H4 (cell line): ENCODE measurements at regions not wholly inside any gene's neighbourhood (a gene's known extent, or its start where the extent isn't known, plus 50 kb on each side); places are given as distances from the start of the nearest gene placed in this dataset.
"Not testable (repeated sequence)": the region's sequence is repeated elsewhere in the genome, so short reads cannot be mapped to it uniquely, and the experiment has no call there.

ENCODE experiments used
- DNase-seq: peaks from one replicate; pipeline ENCODE4 v3.0.0-alpha.2; 2015; ENCODE audit warnings: low spot score

DNA sequence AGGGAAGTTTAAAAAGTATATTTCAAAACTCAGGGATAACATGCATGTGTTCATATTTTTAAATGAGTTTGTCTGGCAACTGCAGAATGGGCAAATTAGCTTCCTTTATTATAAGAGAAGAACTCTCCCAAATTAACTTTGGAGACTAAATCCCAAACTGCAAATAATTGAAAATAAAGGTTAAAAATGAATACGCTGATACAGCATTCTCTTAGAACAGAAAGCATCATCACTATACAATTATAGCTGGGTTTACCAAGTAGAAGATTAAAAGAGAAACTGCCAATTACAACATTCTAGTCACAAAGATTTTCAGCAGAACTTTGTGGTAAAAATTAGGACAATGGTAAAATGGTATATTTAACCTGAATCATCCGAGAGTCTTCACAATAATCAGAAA is 73.3 kb downstream of the OLFM4 start:
- no peak for DNase-seq

DNA sequence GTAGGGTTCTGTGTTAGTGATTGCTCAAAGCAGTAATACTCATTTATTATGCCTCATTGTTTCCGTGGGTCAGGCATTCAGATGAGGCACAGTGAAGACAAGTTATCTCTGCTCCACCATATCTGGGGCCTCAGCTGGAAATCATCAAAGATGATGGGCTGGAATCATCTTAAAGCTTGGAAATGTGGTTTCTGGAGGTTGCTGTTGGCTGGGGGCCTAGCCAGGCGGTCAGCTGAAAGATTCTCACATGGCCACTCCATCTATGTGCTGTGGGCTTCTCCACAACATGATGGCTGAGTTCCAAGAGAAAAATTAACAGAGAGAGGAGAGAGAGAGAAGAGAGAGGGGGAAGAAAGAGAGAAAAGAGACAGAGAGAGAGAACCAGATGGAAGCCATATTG is 75.5 kb downstream of the OLFM4 start:
- DNase-seq = no peak

DNA sequence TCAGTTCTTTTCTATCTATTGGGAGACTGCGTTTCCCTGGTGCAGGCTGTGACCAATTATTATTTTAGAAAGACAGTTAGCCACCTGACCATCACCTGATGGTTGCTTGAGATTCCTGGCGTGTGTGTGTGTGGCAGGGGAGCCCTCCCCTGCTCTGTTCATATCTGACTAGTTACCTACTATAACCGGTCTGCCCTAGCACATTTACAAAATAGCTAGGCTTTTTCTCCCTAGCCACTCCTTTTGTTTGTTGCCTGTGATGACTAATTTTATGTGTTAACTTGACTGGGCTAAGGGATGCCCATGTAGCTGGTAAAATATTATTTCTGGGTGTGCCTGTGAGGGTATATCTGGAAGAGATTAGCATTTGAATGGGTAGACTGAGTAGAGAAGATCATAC is 76.9 kb downstream of the OLFM4 start:
- no peak for DNase-seq

DNA sequence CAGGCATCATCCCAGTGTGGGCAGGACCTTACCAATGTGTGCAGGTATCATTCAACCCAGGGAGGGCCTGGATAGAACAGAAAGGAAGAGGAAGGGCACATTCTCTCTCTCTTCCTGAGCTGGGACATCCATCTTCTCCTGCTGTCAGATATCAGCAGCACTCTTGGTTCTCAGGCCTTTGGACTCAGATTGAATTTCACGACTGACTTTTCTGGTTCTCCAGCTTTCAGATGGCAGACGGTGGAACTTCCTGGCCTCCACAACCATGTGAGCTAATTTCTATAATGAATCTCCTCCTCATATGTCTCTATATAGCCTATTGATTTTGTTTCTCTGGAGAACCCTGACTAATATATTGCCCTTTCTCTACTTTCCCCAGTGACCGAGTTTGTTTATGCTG is 77.3 kb downstream of the OLFM4 start:
- DNase-seq = no peak

DNA sequence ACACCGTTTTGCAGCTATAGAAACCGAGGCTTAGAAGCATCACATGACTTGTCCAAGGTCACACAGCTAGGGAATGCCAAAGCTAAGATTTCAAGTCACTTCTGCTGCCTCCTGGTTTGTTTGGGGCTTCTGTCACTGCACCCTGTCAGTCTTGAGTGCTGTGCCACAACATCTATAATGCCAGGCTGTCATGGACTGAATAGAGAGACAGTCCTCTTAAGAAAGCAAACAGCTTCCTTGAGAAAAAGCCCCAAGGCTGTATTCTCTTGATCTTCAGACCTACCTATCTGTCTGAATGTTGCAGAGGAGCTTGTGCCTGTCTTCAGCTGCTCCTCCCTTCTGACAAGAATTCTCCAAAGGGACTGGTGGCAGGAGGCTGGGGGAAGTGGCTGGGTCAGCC is 81.6 kb downstream of the OLFM4 start:
- DNase-seq = no peak

DNA sequence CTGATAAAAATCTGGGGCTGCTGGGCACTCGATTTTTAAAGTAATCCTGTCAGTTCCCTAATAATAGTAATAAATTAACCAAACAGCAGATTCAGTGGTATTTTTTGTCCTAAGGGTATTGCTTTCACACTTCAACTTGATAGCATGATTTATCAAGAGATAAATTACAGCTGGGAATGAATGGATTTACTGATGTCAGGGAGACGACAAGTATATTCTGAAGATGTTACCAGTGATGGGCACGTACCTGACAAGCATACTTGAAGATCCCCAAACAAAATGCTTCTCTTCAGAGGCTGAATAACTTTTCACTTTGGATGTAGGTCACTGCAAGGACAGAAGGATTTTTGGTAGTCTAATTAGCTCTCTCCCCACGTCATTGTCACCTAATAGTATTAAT is 82.0 kb downstream of the OLFM4 start:
- no peak for DNase-seq

DNA sequence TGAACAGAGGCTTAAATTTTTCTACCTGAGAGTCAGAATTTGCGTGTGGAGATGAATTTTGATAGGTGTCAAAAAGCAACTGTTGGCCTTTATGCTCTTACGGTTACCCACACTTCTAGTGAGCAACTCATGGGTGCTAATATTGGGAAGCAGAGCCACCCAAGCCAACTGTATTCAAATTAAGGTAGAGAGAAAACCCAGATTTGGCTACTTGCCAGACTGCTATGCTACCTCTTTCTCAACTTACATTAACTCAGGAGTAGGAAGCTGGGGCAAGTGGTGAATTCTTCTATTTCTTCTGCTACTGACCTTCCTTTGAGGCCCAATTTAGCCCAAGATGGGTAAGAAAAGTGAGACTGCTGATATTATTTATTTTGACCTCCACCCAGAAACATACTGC is 83.9 kb downstream of the OLFM4 start:
- DNase-seq = no peak

DNA sequence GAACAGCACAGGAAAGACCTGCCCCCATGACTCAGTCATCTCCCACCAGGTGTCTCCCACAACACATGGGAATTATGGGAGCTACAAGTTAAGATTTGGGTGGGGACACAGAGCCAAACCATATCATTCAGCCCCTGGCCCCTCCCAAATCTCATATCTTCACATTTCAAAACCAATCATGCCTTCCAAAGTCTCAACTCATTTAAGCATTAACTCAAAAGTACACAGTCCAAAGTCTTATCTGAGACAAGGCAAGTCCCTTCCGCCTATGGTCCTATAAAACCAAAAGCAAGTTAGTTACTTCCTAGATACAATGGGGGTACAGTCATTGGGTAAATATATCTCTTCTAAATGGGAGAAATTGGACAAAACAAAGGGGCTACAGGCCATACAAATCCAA is 88.4 kb downstream of the OLFM4 start:
- DNase-seq = not testable (repeated sequence)

DNA sequence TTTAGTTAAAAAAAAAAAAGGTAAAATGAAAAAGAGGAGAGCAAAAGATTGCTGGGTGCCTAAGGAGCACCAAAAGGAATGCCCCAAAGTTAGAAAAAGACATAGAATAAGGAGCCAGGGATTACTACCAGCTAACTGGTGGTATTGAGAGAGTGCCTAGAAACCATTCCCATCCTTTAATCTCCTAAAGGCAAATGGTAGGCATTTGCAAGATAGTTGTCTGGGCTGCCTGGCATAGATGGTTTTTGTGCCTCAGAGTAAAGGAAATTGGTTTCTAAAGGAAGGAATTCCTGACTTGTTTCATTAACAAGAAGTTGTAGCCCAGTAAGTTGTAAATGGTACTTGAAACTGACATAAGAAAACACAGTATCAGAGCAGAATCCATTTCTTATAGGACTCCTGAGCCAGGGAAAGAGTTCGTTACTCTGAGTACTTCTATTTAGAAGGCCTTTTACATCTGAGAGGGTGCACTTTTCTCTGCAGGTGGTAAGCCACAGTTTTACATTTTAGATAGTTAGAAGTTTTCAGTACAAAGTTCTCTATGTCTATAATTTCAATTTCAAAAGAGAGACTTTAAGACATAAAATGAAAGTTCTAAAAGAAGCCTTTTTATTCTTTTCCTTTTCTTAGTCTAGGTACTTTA is 92.6 kb downstream of the OLFM4 start:
- DNase-seq = no peak

DNA sequence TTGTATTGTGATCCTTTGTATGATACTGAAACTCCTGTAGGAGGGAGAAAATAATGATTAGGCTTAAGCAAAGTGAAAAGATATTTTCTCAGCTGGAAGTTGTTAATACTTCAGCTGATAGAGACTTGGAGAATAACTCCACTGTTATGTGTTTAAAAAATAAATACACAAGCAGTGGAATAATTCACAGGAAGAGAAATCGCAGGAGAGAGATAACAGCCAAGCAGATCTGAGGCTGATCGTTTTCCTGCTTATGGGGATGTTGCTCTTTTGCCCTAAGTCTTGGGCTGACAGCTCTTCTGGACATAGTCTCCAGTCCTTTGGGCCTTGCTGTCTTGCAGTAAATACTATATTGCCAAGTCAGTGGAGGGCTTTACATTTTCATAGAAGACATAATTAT is 93.3 kb downstream of the OLFM4 start:
- DNase-seq = no peak

DNA sequence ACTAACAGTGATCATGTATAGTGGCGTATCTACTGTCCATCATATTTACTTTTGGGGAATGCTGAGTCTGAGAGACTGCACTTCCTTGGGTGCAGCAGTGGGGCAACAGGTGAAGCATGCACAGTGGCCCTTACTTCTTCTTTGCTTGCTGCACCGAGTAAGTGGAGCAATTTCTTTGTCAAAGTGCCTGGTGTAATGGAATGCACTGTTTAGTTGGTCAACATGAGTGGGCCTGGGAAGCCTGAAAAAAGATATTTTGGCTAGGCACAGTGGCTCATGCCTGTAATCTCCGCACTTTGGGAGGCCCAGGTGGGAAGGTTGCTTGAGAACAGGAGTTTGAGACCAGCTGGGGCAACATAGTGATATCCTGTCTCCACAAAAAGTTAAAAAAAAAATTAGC is 94.9 kb downstream of the OLFM4 start:
- DNase-seq = no peak

DNA sequence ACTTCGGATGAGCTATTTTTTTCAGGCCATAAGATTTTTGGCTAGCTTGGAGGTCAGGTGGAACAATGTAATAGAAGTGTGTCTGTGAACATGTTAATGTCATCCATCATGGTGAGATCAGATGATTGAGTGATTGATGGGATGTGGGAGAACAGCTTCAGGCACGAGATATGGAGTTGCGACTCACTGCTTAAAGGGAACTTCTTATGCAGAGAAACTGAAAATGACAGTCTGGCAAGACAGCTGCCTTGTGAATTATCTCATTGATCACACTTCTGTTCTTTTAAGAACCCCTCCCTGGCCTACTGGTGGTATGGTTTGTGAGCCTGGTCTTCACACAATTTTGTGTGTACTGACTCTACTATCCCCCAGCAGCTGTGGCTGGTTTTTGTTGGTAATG is 96.0 kb downstream of the OLFM4 start:
- no peak for DNase-seq

DNA sequence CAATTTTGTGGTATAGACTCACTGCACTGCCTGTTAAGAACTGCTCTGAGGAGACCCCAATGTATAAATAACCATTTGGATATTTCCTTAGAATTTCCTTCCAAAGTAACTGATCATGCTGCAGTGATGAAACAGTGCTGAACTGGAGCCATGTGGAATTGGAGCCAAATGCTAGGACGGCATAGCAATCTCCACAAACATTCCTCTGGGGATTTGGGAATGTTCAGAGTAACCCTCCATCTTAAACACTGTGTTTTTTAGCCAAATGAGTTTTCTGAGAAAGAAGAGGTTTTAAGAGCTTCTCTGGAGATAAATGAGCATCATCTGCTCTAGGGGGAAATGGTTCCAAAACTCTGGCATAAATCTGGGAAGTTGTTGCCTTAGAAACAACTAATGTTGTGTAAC is 98.2 kb downstream of the OLFM4 start:
- no peak for DNase-seq

DNA sequence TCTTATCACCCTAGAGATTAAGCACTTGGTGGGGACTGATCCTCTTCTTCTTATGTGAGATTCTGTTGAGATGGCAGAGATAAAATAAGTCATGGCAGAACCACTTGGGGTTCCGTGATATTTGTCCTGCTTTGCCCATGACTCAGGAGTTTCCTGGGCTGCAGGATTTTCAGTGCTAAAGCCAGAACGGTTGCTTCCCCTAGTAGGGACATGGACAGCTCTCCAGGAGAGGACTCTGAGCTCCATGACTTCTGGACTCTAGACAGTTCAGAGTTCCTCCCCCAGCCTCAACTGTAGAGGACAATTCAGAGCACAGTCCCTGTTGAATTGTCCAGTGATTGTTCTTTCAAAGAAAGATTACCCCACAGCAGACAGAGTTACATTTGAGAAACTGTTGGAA is 98.8 kb downstream of the OLFM4 start:
- no peak for DNase-seq

DNA sequence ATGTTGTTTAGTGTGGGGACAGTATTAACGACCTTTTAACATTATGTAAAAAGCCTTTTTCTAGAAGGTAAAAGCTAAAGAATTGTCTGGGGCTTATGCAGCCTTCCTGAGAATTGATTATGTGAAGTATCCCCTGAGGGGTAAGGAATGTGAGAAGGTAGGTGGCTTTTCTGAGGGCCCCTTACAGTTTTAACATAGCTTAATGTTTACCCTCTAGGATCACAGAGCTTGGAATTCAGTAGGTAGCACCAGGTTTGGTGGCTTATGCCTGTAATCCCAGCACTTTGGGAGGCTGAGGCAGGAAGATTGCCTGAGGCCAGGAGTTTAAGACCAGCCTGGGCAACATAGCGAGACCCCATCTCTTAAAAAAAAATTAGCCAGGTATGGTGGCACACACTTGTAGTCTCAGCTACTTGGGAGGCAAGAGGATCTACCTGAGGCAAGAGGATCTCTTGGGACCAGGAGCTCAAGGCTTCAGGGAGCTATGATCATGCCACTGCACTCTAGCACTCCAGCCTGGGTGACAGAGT is 101.3 kb downstream of the OLFM4 start:
- no peak for DNase-seq

DNA sequence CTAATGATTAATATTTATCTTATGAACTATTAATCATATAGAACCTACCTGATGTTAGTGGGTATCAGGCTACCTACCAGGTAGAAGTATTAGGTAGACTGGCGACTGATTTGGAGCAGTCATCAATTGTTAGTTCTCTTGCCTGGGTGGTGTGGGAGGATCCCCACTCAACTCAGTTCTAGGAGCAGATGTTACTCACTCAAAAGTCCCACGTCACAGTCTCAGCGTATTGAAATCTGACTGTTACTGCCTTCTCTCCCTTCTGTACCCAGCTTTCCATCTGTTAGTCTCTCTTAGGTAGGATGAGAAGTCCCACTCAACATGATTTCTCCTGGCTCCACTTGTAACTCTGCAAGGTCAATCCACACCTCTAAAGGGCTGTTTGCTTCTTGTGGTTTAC is 102.7 kb downstream of the OLFM4 start:
- no peak for DNase-seq

DNA sequence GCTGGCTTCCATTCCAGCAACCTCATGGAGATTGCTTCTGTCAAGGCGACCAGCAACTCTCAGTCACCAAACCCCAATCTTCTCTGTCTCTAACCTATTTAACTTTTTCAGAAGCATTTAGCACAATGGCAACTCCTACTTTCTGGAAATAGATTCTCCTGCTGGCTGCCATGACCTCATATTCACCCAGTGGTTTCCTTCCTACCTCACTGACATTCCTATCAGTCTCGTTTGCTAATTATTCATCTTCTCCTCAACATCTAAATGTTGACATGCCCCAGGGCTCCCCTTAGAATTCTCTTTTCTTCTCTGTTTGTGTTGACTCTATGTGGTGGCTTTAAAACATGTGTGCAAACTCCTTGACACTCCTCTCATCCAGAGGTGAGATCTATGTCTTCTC is 106.7 kb downstream of the OLFM4 start:
- DNase-seq = no peak

DNA sequence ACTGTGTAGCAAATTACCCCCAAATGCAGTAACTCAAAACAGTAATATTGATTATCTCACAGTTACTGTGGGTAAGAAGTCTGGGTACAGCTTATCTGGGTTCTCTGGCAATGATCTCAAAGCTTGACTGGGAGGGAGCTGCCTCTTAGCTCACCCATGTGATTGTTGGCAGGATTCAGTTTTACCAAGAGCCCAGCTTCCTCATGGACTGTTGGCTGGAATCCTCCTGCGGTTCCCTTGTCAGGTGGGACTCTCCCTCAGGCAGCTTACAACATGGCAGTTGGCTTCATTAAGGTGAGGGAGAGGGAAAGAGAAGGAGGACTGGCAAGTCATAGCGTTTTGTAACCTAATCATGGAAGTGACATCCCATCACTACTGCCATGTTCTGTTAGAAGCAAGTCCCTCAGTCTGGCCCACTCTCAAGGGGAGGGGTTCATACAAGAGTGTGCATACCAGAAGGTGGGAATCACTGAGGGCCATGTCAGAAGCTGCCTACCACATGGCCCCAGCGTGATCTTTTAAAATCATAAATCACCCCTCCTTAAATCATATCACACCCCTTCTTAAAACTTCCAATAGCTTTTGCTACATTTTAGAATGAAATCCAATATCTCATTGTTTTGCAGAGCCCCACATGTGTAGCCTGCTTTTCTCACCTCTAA is 108.1 kb downstream of the OLFM4 start:
- no peak for DNase-seq

DNA sequence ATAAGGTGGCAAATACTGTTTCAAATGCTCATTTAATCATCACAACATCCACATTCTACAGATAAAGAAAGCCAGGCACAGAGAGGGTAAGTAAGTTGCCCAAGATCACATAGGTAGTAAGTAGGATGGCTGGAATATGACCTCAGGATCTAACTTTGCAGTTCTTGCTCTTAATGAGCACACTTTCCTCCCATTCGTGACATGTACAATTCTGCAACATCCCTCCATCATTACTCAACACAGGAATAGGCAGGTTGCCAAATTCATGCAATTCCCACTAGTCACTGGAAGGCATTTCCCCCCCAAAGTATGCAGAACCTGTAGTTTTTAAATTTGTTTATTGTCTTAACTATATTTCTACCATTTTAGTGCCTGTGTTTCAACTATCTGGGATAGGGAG is 109.2 kb downstream of the OLFM4 start:
- DNase-seq = peak; percentile 40

DNA sequence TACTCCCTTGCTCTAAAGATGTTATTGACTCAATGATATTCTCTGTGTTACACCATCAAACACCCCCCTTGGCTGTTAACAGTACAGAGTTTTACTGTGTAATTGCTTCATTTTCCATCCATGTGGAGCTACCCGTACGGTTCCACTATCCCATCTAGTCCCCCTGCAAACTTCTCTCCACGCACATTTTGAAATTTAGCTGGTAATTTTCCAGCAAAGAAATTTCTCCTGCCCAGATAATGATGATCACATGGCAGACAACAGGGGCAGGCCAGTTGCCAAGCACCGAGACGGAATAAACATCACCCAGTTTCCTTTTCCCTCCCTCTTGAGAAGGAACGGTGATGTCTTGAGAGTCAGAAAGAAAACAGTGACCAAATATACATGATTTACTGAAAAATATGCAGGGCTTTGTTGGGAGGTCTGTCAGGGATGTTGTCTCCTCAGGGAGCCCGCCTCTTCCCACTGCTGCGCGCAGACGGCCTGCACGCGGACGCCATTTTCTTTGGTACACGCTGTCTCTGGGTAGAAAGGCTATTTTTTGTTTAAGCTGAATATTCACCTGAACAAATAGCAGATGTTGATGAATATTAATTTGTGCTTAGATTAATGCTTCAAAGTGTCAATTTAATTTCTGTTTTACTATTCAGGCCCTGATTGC is 109.9 kb downstream of the OLFM4 start:
- peak; percentile 6 for DNase-seq

DNA sequence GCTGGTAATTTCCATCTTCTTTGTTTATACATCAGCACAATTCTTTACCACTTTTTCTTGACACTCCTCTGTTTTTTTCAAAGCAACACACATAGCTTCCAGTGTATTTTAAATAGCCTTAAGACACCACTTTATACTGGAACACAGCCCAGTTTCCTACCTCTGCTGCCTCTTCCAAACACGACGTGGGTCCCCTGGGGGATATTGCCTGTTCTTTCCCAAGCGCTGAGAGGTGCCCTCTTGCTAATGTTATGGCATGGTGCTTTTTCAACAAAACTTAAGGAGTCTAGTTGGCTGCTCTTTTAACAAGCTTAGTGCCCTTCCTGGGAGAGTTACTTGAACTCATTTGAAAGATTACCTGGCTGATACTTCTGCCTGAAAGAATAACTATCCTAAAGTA is 112.7 kb downstream of the OLFM4 start:
- no peak for DNase-seq

DNA sequence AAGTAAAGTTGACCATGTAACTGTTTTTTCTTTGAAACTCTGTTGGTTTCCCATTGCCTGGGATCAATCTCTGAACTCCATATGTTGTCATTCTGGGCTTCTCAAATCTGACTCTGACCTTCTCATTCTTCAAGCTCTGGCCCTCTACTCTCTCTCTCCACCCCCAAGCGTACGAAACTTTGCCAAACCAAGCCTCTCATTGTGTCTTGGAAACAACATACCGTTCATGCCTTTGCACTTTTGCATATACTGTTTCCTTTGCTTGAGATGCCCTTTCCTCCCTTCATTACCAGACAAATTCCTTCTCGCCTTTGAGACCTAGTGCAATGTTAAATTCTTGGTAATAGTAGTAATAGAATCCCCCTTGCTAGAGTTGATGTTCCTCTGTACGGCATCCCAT is 113.7 kb downstream of the OLFM4 start:
- DNase-seq = no peak

DNA sequence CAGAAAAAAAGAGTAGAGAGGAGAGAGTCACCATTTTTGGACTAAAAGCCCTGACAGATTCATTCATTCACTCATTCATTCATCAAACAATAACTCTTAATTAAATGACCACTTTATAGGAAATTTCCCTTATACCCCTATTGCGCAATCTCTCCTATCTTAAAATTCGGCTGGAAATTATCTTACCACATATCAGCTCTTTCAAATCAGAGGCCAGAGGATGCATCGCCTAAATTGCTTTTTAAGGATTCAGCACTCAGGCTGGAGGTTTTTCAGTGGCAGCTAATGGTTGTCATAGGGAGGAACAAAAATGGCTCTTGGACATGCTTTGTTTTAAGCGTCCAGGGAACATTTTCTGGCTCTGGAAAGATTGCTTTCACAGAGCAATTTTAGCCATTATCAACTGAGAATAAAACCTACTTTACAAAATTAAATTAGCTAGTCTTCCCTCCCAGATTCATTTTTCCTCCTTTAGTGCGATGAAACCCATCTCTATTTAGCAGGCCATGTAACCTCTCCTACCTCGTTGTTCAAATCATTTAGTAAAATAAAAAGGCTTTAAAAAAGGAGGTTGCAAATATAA is 115.2 kb downstream of the OLFM4 start:
- no peak for DNase-seq
